Activated CD4-positive, alpha-beta memory T cell treated with anti-CD3 and anti-CD28 coated beads for 36 hours (primary cell): ENCODE measurements at regions not wholly inside any gene's neighbourhood (a gene's known extent, or its start where the extent isn't known, plus 50 kb on each side); places are given as distances from the start of the nearest gene placed in this dataset.

Source experiments
- CTCF ChIA-PET: fragments of 350-600 bp; sonication (Branson Sonifier 250); formaldehyde crosslinking; loops from one replicate; lab custom pipeline; 2021; ENCODE audit warnings: antibody characterized with exemption, inconsistent platforms; lab: Charles Lee
- POLR2A ChIA-PET: fragments of 350-600 bp; sonication (Branson Sonifier 250); formaldehyde crosslinking; loops from one replicate; lab custom pipeline; 2021; ENCODE audit warnings: antibody characterized with exemption; lab: Charles Lee
- DNase-seq: peaks from one replicate; pipeline ENCODE4 v3.0.0-alpha.2; 2020
- H3K27ac Mint-ChIP-seq: one replicate; pipeline ENCODE4 v1.8.0; 2021; ENCODE audit warnings: mixed read lengths
- H3K27me3 Mint-ChIP-seq: one replicate; pipeline ENCODE4 v1.8.0; 2021; ENCODE audit warnings: mixed read lengths
- H3K36me3 Mint-ChIP-seq: one replicate; pipeline ENCODE4 v1.8.0; 2021; ENCODE audit warnings: mixed read lengths
- H3K4me1 Mint-ChIP-seq: one replicate; pipeline ENCODE4 v1.8.0; 2021; ENCODE audit warnings: low read depth, mixed read lengths
- H3K4me3 Mint-ChIP-seq: one replicate; pipeline ENCODE4 v1.8.0; 2021; ENCODE audit warnings: mild to moderate bottlenecking, mixed read lengths
- H3K9me3 Mint-ChIP-seq: one replicate; pipeline ENCODE4 v1.8.0; 2021; ENCODE audit warnings: mixed read lengths
- intact Hi-C: fragments of 100-400 bp; cut with micrococcal nuclease; formaldehyde crosslinking; loops from one replicate; pipeline ENCODE4 v1.15.1; 2023

DNA sequence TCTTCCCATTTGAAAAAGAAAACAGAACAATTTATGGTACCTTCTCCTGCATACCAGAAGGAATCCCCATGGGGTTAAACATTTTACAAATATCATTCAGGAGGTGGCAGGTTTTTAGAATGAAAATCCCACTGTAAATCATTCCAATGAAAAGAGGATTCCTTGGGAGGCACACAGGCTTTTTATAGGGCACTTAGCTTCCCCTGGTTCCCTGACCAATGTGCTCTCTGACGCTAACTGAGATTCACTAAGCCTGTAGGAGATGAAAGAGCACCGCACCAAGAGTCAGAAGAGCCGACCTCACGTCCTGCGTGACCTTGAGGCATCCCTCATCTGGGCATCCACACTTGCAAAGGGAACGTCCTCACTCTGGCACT lies 82.5 kb downstream of the CMPK2 start:
- POLR2A ChIA-PET, result no interaction called here
- DNase-seq, result no peak
- H3K27ac Mint-ChIP-seq, result no peak overlapping the region
- CTCF ChIA-PET, result no interaction called here
- peaks cover 5% of the 10 kb centered on the region for H3K4me1 Mint-ChIP-seq
- intact Hi-C loops, result no loop called here
- H3K36me3 Mint-ChIP-seq, result no peaks in the 10 kb centered on the region
- no peaks in the 10 kb centered on the region for H3K27me3 Mint-ChIP-seq
- H3K9me3 Mint-ChIP-seq, result no peaks in the 10 kb centered on the region
- H3K4me3 Mint-ChIP-seq, result no peak overlapping the region

DNA sequence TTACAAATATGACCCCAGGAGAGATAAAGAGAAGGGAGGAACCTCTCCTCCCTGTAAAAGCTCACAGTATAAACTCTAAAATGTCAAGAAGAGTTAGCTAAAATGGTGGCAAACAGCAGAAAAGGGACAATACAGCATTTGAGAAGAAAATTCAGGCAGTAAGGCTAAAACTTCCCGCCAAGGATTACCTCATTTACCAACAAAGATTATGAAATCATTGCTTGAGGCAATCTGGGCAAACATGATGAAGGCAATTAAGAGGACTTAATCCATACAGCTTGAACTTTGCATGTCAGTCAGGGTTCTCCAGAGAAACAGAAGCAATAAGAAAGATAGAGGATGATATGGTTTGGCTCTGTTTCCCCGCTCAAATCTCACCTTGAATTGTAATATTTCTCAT lies 81.4 kb downstream of the CMPK2 start:
- ChIA-PET CTCF (interaction anchor here (1.5 kb wide), 1 partner anchor 12 kb away, joined by 3 read pairs; no protein-coding TSS in a partner anchor), POLR2A (no interaction called here)
- no peaks in the 10 kb centered on the region for H3K36me3 Mint-ChIP-seq
- intact Hi-C loops, result no loop called here
- DNase-seq, result no peak
- no peak overlapping the region for H3K27ac Mint-ChIP-seq
- peaks cover 2% of the 10 kb centered on the region for H3K27me3 Mint-ChIP-seq
- no peaks in the 10 kb centered on the region for H3K9me3 Mint-ChIP-seq
- peaks cover 5% of the 10 kb centered on the region for H3K4me1 Mint-ChIP-seq
- H3K4me3 Mint-ChIP-seq, result no peak overlapping the region

DNA sequence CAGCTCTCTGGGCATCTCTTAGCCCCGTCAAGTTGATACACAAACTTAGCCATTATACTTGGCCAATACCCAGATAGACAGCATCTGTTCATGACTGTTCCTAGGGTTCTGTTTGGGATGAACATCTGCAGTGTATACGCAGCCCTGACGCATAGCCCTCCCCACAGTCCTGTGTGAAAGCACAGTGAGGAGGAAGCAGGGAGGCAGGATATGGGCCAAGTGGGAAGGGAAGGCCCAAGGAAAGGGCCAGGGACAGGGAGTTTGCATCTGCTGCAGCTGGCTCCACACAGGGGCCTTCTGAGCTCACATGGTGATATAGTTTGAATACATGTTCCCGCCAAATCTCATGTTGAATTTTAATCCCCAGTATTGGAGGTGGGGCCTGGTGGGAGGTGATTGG lies 80.2 kb downstream of the CMPK2 start:
- Mint-ChIP-seq H3K4me1 (peaks cover 5% of the 10 kb centered on the region), H3K27me3 (peaks cover 4% of the 10 kb centered on the region), H3K4me3 (no peak overlapping the region), H3K36me3 (no peaks in the 10 kb centered on the region), H3K27ac (no peak overlapping the region), H3K9me3 (no peaks in the 10 kb centered on the region)
- intact Hi-C loops, result no loop called here
- ChIA-PET POLR2A (no interaction called here), CTCF (interaction anchor here (1.5 kb wide), 1 partner anchor 13 kb away, joined by 3 read pairs; no protein-coding TSS in a partner anchor)
- DNase-seq, result no peak

- H3K27ac Mint-ChIP-seq, result no peak overlapping the region
- peaks cover 4% of the 10 kb centered on the region for H3K27me3 Mint-ChIP-seq
- intact Hi-C loops, result no loop called here
- CTCF ChIA-PET, result no interaction called here
- H3K9me3 Mint-ChIP-seq, result no peaks in the 10 kb centered on the region
- H3K4me1 Mint-ChIP-seq, result no peaks in the 10 kb centered on the region
- DNase-seq, result no peak
- POLR2A ChIA-PET, result interaction anchor here (0.8 kb wide), 1 partner anchor 11 kb away, joined by 3 read pairs; no protein-coding TSS in a partner anchor
- H3K4me3 Mint-ChIP-seq, result no peak overlapping the region
- no peaks in the 10 kb centered on the region for H3K36me3 Mint-ChIP-seq
Observed at GRCh38 chr2:6787376-6787775, 78.3 kb downstream of the CMPK2 start.

- POLR2A ChIA-PET, result no interaction called here
- no peak for DNase-seq
- Mint-ChIP-seq H3K36me3 (no peaks in the 10 kb centered on the region), H3K27me3 (peaks cover 4% of the 10 kb centered on the region), H3K4me3 (no peak overlapping the region), H3K9me3 (no peaks in the 10 kb centered on the region), H3K27ac (no peak overlapping the region), H3K4me1 (no peaks in the 10 kb centered on the region)
- intact Hi-C loops, result no loop called here
- CTCF ChIA-PET, result no interaction called here
Observed at GRCh38 chr2:6788614-6789013, 77.1 kb downstream of the CMPK2 start.

- ChIA-PET CTCF (interaction anchor here (1.6 kb wide), 1 partner anchor 17 kb away, joined by 4 read pairs; no protein-coding TSS in a partner anchor), POLR2A (no interaction called here)
- Mint-ChIP-seq H3K4me1 (no peaks in the 10 kb centered on the region), H3K27me3 (peaks cover 4% of the 10 kb centered on the region), H3K36me3 (no peaks in the 10 kb centered on the region), H3K27ac (no peak overlapping the region), H3K9me3 (no peaks in the 10 kb centered on the region), H3K4me3 (no peak overlapping the region)
- DNase-seq, result no peak
- intact Hi-C loops, result no loop called here
Observed at GRCh38 chr2:6789559-6790138, 76.1 kb downstream of the CMPK2 start.

DNA sequence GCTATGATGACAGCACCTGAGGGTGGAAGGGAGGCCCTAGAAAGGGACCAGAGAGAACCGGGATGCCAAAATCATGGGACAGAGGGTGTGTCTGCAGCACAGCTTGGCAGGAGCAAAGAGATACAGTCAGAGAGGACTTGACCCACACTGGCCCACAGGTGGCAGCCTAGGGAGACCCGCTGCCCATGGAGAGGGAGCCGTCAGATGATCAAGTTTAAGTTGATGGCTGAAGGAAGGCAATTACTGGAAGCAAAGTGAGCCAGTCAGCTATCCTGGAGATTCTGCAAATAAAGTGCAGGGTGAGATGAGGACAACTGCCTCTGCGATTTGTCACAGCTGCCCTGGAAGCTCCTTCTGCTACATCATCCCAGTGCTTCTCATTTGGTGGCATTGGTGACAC lies 74.0 kb downstream of the CMPK2 start:
- intact Hi-C loops, result no loop called here
- CTCF ChIA-PET, result no interaction called here

DNA sequence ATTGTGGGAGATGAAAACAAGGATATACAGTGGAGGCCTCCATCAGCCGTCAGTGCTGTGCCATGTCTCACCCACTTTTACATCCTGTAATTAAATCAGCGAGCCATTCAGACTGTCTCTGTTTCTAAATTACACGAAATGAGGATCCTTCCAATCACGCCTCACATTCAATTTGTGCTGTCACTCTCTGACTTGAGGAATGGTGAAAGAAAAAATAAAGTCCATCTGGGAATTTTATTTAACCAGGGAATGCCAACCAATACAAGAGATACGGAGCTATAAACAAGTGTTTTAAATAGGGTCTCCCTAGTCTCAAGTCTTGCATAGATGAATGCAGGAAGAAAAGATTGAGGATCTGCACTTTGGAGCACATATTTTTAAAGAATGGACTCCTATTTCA lies 72.8 kb downstream of the CMPK2 start:
- Mint-ChIP-seq H3K4me1 (no peaks in the 10 kb centered on the region), H3K27me3 (peaks cover 4% of the 10 kb centered on the region), H3K9me3 (no peaks in the 10 kb centered on the region), H3K4me3 (no peak overlapping the region), H3K27ac (no peak overlapping the region), H3K36me3 (no peaks in the 10 kb centered on the region)
- no peak for DNase-seq
- CTCF ChIA-PET, result no interaction called here
- POLR2A ChIA-PET, result no interaction called here
- intact Hi-C loops, result no loop called here

More for the DNA sequence above, 74.0 kb downstream of the CMPK2 start:
- Mint-ChIP-seq H3K4me3 (no peak overlapping the region), H3K27ac (no peak overlapping the region), H3K36me3 (no peaks in the 10 kb centered on the region), H3K9me3 (no peaks in the 10 kb centered on the region), H3K27me3 (peaks cover 4% of the 10 kb centered on the region), H3K4me1 (no peaks in the 10 kb centered on the region)
- no peak for DNase-seq
- POLR2A ChIA-PET, result no interaction called here

DNA sequence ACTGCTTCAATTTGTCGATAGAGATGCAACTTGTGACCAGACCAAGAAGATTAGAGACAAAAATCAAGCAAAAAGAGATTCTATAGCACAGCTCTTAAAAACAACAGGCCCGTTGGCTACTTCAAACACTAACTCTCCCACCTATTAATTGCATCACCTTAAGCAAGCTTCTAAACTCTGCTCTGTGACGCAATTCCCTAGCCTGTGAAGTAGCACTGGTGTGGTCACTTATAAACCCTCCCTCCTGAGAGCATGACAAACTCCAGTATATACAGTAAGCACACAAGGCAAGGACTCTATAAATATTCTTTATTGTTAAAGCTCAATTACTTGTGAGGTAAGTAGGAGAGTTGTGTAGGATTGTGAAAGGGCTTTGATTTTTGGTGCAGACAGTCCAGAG lies 72.3 kb downstream of the CMPK2 start:
- no peaks in the 10 kb centered on the region for H3K36me3 Mint-ChIP-seq
- H3K27me3 Mint-ChIP-seq, result peaks cover 4% of the 10 kb centered on the region
- no peak overlapping the region for H3K27ac Mint-ChIP-seq
- ChIA-PET POLR2A (no interaction called here), CTCF (no interaction called here)
- H3K4me3 Mint-ChIP-seq, result no peak overlapping the region
- H3K4me1 Mint-ChIP-seq, result no peaks in the 10 kb centered on the region
- no peak for DNase-seq
- intact Hi-C loops, result no loop called here
- H3K9me3 Mint-ChIP-seq, result no peaks in the 10 kb centered on the region

DNA sequence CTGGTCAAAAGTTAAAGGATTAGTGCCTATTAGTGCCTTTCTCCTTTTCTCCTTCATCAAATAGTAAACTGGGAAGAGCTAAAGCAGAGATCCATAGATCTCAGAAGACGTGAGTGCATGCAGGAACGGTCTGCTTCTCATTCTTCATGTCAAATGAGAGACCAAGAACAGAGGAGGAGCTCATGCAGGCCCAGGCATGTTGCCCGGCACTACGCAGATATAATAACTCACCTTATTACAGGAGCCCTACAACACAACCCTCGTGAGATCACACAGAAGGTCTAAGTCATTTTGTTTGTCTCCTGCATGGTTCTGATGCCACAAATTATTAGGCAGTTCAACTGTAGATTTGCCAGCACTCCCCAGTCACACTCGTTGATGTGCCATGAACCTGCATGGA lies 71.8 kb downstream of the CMPK2 start:
- no peaks in the 10 kb centered on the region for H3K4me1 Mint-ChIP-seq
- intact Hi-C loops, result no loop called here
- H3K27ac Mint-ChIP-seq, result no peak overlapping the region
- H3K4me3 Mint-ChIP-seq, result no peak overlapping the region
- ChIA-PET CTCF (no interaction called here), POLR2A (no interaction called here)
- H3K36me3 Mint-ChIP-seq, result no peaks in the 10 kb centered on the region
- no peaks in the 10 kb centered on the region for H3K9me3 Mint-ChIP-seq
- H3K27me3 Mint-ChIP-seq, result peaks cover 4% of the 10 kb centered on the region
- no peak for DNase-seq

GRCh38 chr2:6794448-6794847 lies 71.3 kb downstream of the CMPK2 start:
- ChIA-PET CTCF (interaction anchor here (0.6 kb wide), 1 partner anchor 145 kb away, joined by 3 read pairs; no protein-coding TSS in a partner anchor), POLR2A (no interaction called here)
- Mint-ChIP-seq H3K4me1 (no peaks in the 10 kb centered on the region), H3K27me3 (peaks cover 1% of the 10 kb centered on the region), H3K27ac (no peak overlapping the region), H3K4me3 (no peak overlapping the region), H3K36me3 (no peaks in the 10 kb centered on the region), H3K9me3 (no peaks in the 10 kb centered on the region)
- DNase-seq, result no peak
- intact Hi-C loops, result no loop called here
